ENCODE measurements at regions not wholly inside any gene's neighbourhood (a gene's known extent, or its start where the extent isn't known, plus 50 kb on each side); places are given as distances from the start of the nearest gene placed in this dataset.

DNA sequence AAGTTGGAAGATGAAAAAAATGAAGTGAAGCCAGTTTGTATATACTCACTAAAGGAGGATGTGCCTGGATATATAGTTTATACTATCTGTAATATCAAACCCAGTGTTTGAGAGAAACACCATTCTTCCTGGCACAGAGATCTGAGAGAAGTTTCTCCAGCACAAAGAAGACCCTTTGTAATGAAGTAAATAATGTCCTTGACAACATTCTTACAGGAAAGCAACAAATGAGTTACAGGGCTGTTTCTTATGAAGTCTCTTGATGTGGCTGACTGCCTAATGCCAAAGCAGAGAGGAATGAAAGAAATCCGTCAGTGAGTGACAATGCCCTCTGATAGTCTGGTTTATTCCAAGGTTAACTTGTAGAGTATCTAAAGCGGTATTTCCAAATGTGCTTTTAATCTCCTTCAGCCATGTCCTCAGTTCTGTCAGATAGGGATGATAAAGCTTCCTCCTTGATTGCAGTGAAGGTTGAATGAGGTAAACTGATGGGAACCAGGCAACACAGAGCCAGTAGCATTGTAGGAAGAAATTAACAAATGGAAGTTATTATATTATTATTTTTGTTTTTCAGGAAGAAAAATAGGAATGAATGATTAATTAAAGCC lies 123.1 kb upstream of the ZNF608 start:
- no peak for TF ChIP-seq POLR2A (IDR thresholded peaks at IDR 0.05)
- TF ChIP-seq, protein P1, sequence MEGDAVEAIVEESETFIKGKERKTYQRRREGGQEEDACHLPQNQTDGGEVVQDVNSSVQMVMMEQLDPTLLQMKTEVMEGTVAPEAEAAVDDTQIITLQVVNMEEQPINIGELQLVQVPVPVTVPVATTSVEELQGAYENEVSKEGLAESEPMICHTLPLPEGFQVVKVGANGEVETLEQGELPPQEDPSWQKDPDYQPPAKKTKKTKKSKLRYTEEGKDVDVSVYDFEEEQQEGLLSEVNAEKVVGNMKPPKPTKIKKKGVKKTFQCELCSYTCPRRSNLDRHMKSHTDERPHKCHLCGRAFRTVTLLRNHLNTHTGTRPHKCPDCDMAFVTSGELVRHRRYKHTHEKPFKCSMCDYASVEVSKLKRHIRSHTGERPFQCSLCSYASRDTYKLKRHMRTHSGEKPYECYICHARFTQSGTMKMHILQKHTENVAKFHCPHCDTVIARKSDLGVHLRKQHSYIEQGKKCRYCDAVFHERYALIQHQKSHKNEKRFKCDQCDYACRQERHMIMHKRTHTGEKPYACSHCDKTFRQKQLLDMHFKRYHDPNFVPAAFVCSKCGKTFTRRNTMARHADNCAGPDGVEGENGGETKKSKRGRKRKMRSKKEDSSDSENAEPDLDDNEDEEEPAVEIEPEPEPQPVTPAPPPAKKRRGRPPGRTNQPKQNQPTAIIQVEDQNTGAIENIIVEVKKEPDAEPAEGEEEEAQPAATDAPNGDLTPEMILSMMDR (IDR thresholded peaks at IDR 0.05): no peak
